ENCODE measurements at regions not wholly inside any gene's neighbourhood (a gene's known extent, or its start where the extent isn't known, plus 50 kb on each side); places are given as distances from the start of the nearest gene placed in this dataset.

DNA sequence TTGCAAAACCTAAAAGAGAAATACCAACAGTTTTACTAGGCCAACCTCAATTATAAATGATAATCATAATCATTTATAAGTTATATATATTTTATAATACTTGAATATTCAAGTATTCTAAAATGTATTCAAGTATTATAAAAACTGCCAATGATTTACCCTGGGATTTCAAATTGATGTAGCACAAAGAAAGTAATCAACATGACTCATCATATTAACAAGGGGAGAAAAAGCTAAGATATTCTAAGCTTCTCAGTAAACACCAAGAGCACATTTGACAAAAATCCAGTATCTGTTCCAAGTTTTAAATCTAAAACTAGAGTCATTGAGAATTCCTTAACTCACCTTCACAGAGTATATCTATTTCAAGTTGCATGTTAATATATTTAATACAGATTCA lies 56.1 kb downstream of the CAPZA3 start:
- Histone ChIP-seq H3K4me3 (no peak overlapping the region), H3K27ac (no peak overlapping the region), H3K4me1 (ENCODE audit: insufficient read depth) (peaks cover 9% of the 10 kb centered on the region), H3K36me3 (replicated peaks; ENCODE audit: insufficient read depth, low read depth) (no peaks in the 10 kb centered on the region), H3K9me2 (replicated peaks; ENCODE audit: insufficient read depth) (no peaks in the 10 kb centered on the region), H4K20me1 (ENCODE audit: insufficient read depth, poor library complexity, severe bottlenecking) (no peaks in the 10 kb centered on the region), H3K9me3 (ENCODE audit: low read depth) (no peaks in the 10 kb centered on the region), H3K79me2 (no peaks in the 10 kb centered on the region), H3K4me2 (no peak overlapping the region), H3K27me3 (no peaks in the 10 kb centered on the region), H2AFZ (no peak overlapping the region)
- DNase-seq (ENCODE audit: low spot score): no peak
- no peak for TF ChIP-seq EZH2 (IDR thresholded peaks at IDR 0.05; ENCODE audit: borderline replicate concordance)
- no peak for TF ChIP-seq EZH2phosphoT487 (IDR thresholded peaks at IDR 0.05; ENCODE audit: low read depth, severe bottlenecking, unreplicated experiment)
- no peak for TF ChIP-seq CTCF (IDR thresholded peaks at IDR 0.05; ENCODE audit: poor library complexity)

DNA sequence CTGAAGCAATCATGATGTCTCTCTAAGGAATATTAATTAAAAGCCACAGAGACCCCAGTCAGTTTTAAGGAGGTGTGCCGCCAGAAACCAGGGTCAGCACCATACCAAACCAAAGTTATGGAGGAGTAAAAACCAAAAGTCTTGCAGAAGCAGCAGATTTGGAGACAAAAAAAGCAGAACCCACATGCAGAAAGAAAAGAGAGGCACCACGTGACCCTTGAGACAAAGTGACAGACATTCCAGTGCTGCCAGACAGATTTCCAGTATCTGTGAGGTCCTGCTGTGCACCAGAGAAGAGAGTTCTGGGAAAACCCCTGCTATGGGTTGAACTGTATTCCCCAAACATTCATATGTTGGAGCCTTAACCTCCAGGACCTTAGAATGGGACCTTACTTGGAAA lies 59.7 kb downstream of the CAPZA3 start:
- no peak for DNase-seq (ENCODE audit: low spot score)
- Histone ChIP-seq H3K9me3 (ENCODE audit: low read depth) (no peaks in the 10 kb centered on the region), H3K27ac (no peak overlapping the region), H2AFZ (no peak overlapping the region), H3K9me2 (replicated peaks; ENCODE audit: insufficient read depth) (no peaks in the 10 kb centered on the region), H3K27me3 (no peaks in the 10 kb centered on the region), H3K4me1 (ENCODE audit: insufficient read depth) (peaks cover 9% of the 10 kb centered on the region), H3K4me3 (no peak overlapping the region), H3K79me2 (no peaks in the 10 kb centered on the region), H3K36me3 (replicated peaks; ENCODE audit: insufficient read depth, low read depth) (no peaks in the 10 kb centered on the region), H4K20me1 (ENCODE audit: insufficient read depth, poor library complexity, severe bottlenecking) (no peaks in the 10 kb centered on the region), H3K4me2 (no peak overlapping the region)
- WGBS (ENCODE audit: low lambda C conversion rate, missing lambda C conversion rate): 86% methylated on average over 2 of the region's 2 CpGs
- TF ChIP-seq EZH2 (IDR thresholded peaks at IDR 0.05; ENCODE audit: borderline replicate concordance) (no peak), CTCF (IDR thresholded peaks at IDR 0.05; ENCODE audit: poor library complexity) (no peak), EZH2phosphoT487 (IDR thresholded peaks at IDR 0.05; ENCODE audit: low read depth, severe bottlenecking, unreplicated experiment) (no peak)

- H3K4me1 ChIP-seq (ENCODE audit: insufficient read depth): peaks cover 9% of the 10 kb centered on the region
- H3K79me2 ChIP-seq: no peaks in the 10 kb centered on the region
- H3K4me2 ChIP-seq: peak overlapping the region; percentile 1
- WGBS (ENCODE audit: low lambda C conversion rate, missing lambda C conversion rate): 31% methylated on average over 4 of the region's 4 CpGs
- no peaks in the 10 kb centered on the region for H3K9me2 ChIP-seq (replicated peaks; ENCODE audit: insufficient read depth)
- H3K27me3 ChIP-seq: no peaks in the 10 kb centered on the region
- TF ChIP-seq EZH2phosphoT487 (IDR thresholded peaks at IDR 0.05; ENCODE audit: low read depth, severe bottlenecking, unreplicated experiment): no peak
- no peak for TF ChIP-seq CTCF (IDR thresholded peaks at IDR 0.05; ENCODE audit: poor library complexity)
- no peak for TF ChIP-seq EZH2 (IDR thresholded peaks at IDR 0.05; ENCODE audit: borderline replicate concordance)
- no peak overlapping the region for H3K4me3 ChIP-seq
- no peak overlapping the region for H3K27ac ChIP-seq
- H4K20me1 ChIP-seq (ENCODE audit: insufficient read depth, poor library complexity, severe bottlenecking): no peaks in the 10 kb centered on the region
- no peaks in the 10 kb centered on the region for H3K9me3 ChIP-seq (ENCODE audit: low read depth)
- no peak overlapping the region for H2AFZ ChIP-seq
- H3K36me3 ChIP-seq (replicated peaks; ENCODE audit: insufficient read depth, low read depth): no peaks in the 10 kb centered on the region
- DNase-seq (ENCODE audit: low spot score): no peak
Observed at GRCh38 chr12:18798535-18799361, 60.8 kb downstream of the CAPZA3 start.

Measured in hepatocyte (in vitro differentiated cells).